Keratinocyte (primary cell): ENCODE measurements at regions not wholly inside any gene's neighbourhood (a gene's known extent, or its start where the extent isn't known, plus 50 kb on each side); places are given as distances from the start of the nearest gene placed in this dataset.

Experiments used
- DNase-seq: peaks from one replicate; pipeline ENCODE4 v3.0.0-alpha.2; 2011; ENCODE audit warnings: low read depth, missing footprints, low spot score
- FAIRE-seq: peaks from 2 replicates; lab custom pipeline; 2011; peaks lifted over from hg19 to GRCh38; lab: Jason Lieb, UNC
- H2AFZ ChIP-seq: 2 replicates; pipeline ENCODE4 v1.6.0; 2012; ENCODE audit warnings: low read length, control low read depth, inconsistent platforms; ENCODE audit not compliant: control insufficient read depth
- H3K27ac ChIP-seq: 2 replicates; pipeline ENCODE4 v1.5.1; 2011; ENCODE audit warnings: low read length; ENCODE audit not compliant: control insufficient read depth, insufficient read depth
- H3K27me3 ChIP-seq: 3 replicates; pipeline ENCODE4 v1.6.0; 2011; ENCODE audit warnings: low read length; ENCODE audit not compliant: control insufficient read depth, insufficient read depth; ENCODE audit errors: extremely low read depth
- H3K36me3 ChIP-seq, 2 experiments: 2 replicates in 1 of 2; 3 replicates in 1 of 2; pipeline ENCODE4 v1.5.1; 2011; ENCODE audit warnings: low read length in 2 of 2, mild to moderate bottlenecking in 1 of 2; ENCODE audit not compliant: control insufficient read depth in 2 of 2, insufficient read depth in 2 of 2; ENCODE audit errors: extremely low read depth in 1 of 2
- H3K4me1 ChIP-seq: 3 replicates; pipeline ENCODE4 v1.5.1; 2011; ENCODE audit warnings: low read length; ENCODE audit not compliant: control insufficient read depth, insufficient read depth; ENCODE audit errors: extremely low read depth
- H3K4me2 ChIP-seq: 3 replicates; pipeline ENCODE4 v1.6.0; 2011; ENCODE audit warnings: low read depth, low read length; ENCODE audit not compliant: control insufficient read depth, insufficient read depth; ENCODE audit errors: extremely low read depth
- H3K4me3 ChIP-seq, 3 experiments: fragments of 200-600 bp in 1 of 3; sonication (generic) in 1 of 3; 2 replicates in 2 of 3; 3 replicates in 1 of 3; pipeline ENCODE4 v1.5.1; 2011 to 2016; ENCODE audit warnings: low read length in 3 of 3, mild to moderate bottlenecking in 3 of 3, control low read depth in 2 of 3, inconsistent platforms in 1 of 3, low read depth in 1 of 3, mixed read lengths in 1 of 3, mixed run types in 1 of 3, moderate library complexity in 1 of 3; ENCODE audit not compliant: control insufficient read depth in 2 of 3, insufficient read depth in 2 of 3; ENCODE audit errors: extremely low read depth in 1 of 3
- H3K79me2 ChIP-seq: 2 replicates; pipeline ENCODE4 v1.6.0; 2012; ENCODE audit warnings: low read length; ENCODE audit not compliant: control insufficient read depth, insufficient read depth
- H3K9ac ChIP-seq: 3 replicates; pipeline ENCODE4 v1.6.0; 2011; ENCODE audit warnings: low read length; ENCODE audit not compliant: control insufficient read depth, insufficient read depth; ENCODE audit errors: extremely low read depth
- H3K9me1 ChIP-seq: 3 replicates; pipeline ENCODE4 v1.6.0; 2011; ENCODE audit warnings: low read length; ENCODE audit not compliant: control insufficient read depth, insufficient read depth; ENCODE audit errors: extremely low read depth
- H3K9me3 ChIP-seq: 2 replicates; pipeline ENCODE4 v1.5.1; 2012; ENCODE audit warnings: low read depth, low read length; ENCODE audit not compliant: control insufficient read depth
- H4K20me1 ChIP-seq: 3 replicates; pipeline ENCODE4 v1.6.0; 2011; ENCODE audit warnings: low read length; ENCODE audit not compliant: control insufficient read depth, insufficient read depth; ENCODE audit errors: extremely low read depth
- EZH2 ChIP-seq: IDR thresholded peaks from one replicate; pipeline ENCODE4 v1.6.1; 2012; ENCODE audit warnings: inconsistent platforms, mild to moderate bottlenecking, low read length, moderate library complexity
- dilution Hi-C: fragments of 300-500 bp; cut with MboI; formaldehyde crosslinking; loops from one replicate; pipeline ENCODE4 v1.7.0; 2020; ENCODE audit warnings: low sequenced_read_pairs; ENCODE audit not compliant: extremely low pct_ligation_motif_present
- TF ChIP-seq, protein P1 (sequence below), 3 experiments: IDR thresholded peaks in 1 of 3; conservative IDR thresholded peaks in 1 of 3; optimal IDR thresholded peaks in 1 of 3; 2 replicates in 2 of 3; 3 replicates in 1 of 3; pipeline versions ENCODE3 to v1.5.1; 2011; ENCODE audit warnings: low read length in 3 of 3, mild to moderate bottlenecking in 3 of 3, moderate library complexity in 2 of 3, control low read depth in 1 of 3, inconsistent platforms in 1 of 3; ENCODE audit not compliant: insufficient read depth in 2 of 3; ENCODE audit errors: extremely low read depth in 1 of 3

DNA sequence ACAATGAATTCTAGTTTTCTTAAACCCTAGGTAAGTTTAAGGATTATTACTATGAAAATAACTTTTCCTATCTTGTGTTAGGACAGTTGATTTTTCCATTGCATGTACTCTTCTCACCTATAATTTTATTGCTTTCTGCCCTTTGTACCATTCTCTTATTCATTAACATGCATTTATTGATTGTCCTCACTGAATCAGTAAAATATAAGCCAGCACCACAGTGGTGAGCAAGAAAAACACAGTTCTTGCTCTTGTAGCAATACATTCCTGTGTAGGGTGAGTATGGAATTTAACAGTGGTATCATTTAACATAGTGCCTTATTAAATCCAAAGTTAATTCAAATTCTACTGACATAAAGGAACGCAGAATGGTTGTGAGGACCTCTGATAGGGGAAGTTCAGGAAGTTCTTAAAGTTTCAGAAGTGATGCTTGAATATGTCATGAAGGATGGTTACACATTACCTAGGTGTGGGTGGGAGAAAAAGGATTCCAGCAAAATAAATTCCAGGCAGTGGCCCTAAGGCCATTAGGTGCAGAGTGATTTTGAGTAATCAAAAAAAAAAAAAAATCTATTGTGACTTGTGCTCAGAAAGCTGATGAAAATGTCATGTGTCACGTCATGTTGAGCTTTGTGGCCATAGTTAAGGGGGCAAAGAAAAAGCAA lies 104.7 kb upstream of the DSEL start:
- Histone ChIP-seq H3K79me2 (no peaks in the 10 kb centered on the region), H3K4me1 (no peaks in the 10 kb centered on the region), H3K27me3 (no peaks in the 10 kb centered on the region), H3K9me1 (no peaks in the 10 kb centered on the region), H2AFZ (no peak overlapping the region), H4K20me1 (no peaks in the 10 kb centered on the region), H3K9me3 (no peaks in the 10 kb centered on the region), H3K36me3 (no peaks in the 10 kb centered on the region), H3K27ac (no peak overlapping the region), H3K9ac (no peak overlapping the region), H3K4me3 (no peak overlapping the region), H3K4me2 (no peak overlapping the region)
- FAIRE-seq (no peak), DNase-seq (no peak)
- dilution Hi-C loops: no loop called here
- TF ChIP-seq, protein P1, sequence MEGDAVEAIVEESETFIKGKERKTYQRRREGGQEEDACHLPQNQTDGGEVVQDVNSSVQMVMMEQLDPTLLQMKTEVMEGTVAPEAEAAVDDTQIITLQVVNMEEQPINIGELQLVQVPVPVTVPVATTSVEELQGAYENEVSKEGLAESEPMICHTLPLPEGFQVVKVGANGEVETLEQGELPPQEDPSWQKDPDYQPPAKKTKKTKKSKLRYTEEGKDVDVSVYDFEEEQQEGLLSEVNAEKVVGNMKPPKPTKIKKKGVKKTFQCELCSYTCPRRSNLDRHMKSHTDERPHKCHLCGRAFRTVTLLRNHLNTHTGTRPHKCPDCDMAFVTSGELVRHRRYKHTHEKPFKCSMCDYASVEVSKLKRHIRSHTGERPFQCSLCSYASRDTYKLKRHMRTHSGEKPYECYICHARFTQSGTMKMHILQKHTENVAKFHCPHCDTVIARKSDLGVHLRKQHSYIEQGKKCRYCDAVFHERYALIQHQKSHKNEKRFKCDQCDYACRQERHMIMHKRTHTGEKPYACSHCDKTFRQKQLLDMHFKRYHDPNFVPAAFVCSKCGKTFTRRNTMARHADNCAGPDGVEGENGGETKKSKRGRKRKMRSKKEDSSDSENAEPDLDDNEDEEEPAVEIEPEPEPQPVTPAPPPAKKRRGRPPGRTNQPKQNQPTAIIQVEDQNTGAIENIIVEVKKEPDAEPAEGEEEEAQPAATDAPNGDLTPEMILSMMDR (optimal IDR thresholded peaks at IDR 0.05 in 1 of 3, IDR thresholded peaks at IDR 0.05 in 1 of 3, conservative IDR thresholded peaks at IDR 0.05 in 1 of 3; ENCODE audit: extremely low read depth in 1 of 3, insufficient read depth in 2 of 3, low read length in 3 of 3): no peak
- no peak for TF ChIP-seq EZH2

DNA sequence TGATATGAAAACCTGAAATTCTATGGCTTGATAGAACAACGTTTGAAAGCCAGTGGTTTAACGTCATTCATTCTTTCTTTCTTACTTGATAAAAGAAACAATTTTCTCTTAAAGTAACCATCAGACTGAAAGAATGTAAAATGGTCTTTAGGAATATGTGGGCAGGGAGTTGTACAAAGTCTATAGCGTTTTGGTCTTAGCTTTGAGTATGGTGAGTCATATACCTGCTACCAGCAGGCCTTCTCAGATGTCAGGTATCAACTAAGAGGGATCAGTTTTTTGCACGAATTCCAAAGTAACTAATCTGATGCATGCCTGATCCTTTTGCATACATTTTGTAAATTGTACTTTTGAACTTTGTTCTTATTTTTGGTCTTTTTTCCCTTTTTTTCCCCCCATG lies 101.5 kb upstream of the DSEL start:
- Histone ChIP-seq H4K20me1 (no peaks in the 10 kb centered on the region), H3K9ac (no peak overlapping the region), H2AFZ (no peak overlapping the region), H3K4me3 (no peak overlapping the region), H3K9me1 (no peaks in the 10 kb centered on the region), H3K4me2 (no peak overlapping the region), H3K27me3 (no peaks in the 10 kb centered on the region), H3K4me1 (no peaks in the 10 kb centered on the region), H3K27ac (no peak overlapping the region), H3K79me2 (no peaks in the 10 kb centered on the region), H3K9me3 (no peaks in the 10 kb centered on the region), H3K36me3 (no peaks in the 10 kb centered on the region)
- FAIRE-seq: no peak
- dilution Hi-C loops: no loop called here
- no peak for TF ChIP-seq EZH2
- TF ChIP-seq, protein P1 (optimal IDR thresholded peaks at IDR 0.05 in 1 of 3, IDR thresholded peaks at IDR 0.05 in 1 of 3, conservative IDR thresholded peaks at IDR 0.05 in 1 of 3; ENCODE audit: extremely low read depth in 1 of 3, insufficient read depth in 2 of 3, low read length in 3 of 3): no peak
- no peak for DNase-seq
